CD4-positive, alpha-beta T cell (primary cell): ENCODE measurements at regions not wholly inside any gene's neighbourhood (a gene's known extent, or its start where the extent isn't known, plus 50 kb on each side); places are given as distances from the start of the nearest gene placed in this dataset.

Experiments
- ATAC-seq: fragments of 200-7000 bp; cut with Tn5 transposase; one replicate; pipeline ENCODE4 v1.10.0; 2022; ENCODE audit warnings: mild to moderate bottlenecking; ENCODE audit not compliant: poor library complexity
- CTCF ChIA-PET: fragments of 350-600 bp; sonication (Branson Sonifier 250); formaldehyde crosslinking; loops from one replicate; lab custom pipeline; 2021; ENCODE audit warnings: antibody characterized with exemption, inconsistent platforms; lab: Charles Lee
- POLR2A ChIA-PET: fragments of 350-600 bp; sonication (Branson Sonifier 250); formaldehyde crosslinking; loops from one replicate; lab custom pipeline; 2021; ENCODE audit warnings: antibody characterized with exemption, inconsistent platforms; lab: Charles Lee
- DNase-seq, 14 experiments: peaks; one replicate each; pipeline ENCODE4 v3.0.0-alpha.2; 2013 to 2020; ENCODE audit warnings: mixed read lengths in 2 of 14
- H3K27ac ChIP-seq, 2 donors: one replicate each; pipeline versions ENCODE4 v1.5.1 to v1.7.0; 2013; ENCODE audit warnings: low read length in 2 of 2, low read depth in 1 of 2, mild to moderate bottlenecking in 1 of 2
- H3K27me3 ChIP-seq, 2 experiments: 1 replicate in 1 of 2; 2 replicates in 1 of 2; pipeline versions ENCODE4 v1.6.1 to v1.7.0; 2013; ENCODE audit warnings: low read length in 2 of 2, control low read depth in 1 of 2, mild to moderate bottlenecking in 1 of 2, moderate library complexity in 1 of 2; ENCODE audit not compliant: insufficient read depth in 2 of 2, control insufficient read depth in 1 of 2
- H3K36me3 ChIP-seq: one replicate; pipeline ENCODE4 v1.6.1; 2013; ENCODE audit warnings: low read length, control low read depth; ENCODE audit not compliant: insufficient read depth
- H3K4me1 ChIP-seq: one replicate; pipeline ENCODE4 v1.6.1; 2013; ENCODE audit warnings: low read length, control low read depth; ENCODE audit not compliant: insufficient read depth
- H3K4me3 ChIP-seq: one replicate; pipeline ENCODE4 v1.5.1; 2013; ENCODE audit warnings: mild to moderate bottlenecking, low read length, moderate library complexity
- H3K9me3 ChIP-seq, 2 experiments: 1 replicate in 1 of 2; 2 replicates in 1 of 2; pipeline versions ENCODE4 v1.6.1 to v1.7.0; 2013; ENCODE audit warnings: low read length in 2 of 2, mild to moderate bottlenecking in 2 of 2, control low read depth in 1 of 2, moderate library complexity in 1 of 2; ENCODE audit not compliant: control insufficient read depth in 1 of 2, insufficient read depth in 1 of 2
- H3K27ac Mint-ChIP-seq: one replicate; pipeline ENCODE4 v1.8.0; 2020; ENCODE audit warnings: mixed read lengths
- H3K27me3 Mint-ChIP-seq: one replicate; pipeline ENCODE4 v1.8.0; 2021; ENCODE audit warnings: mixed read lengths
- H3K36me3 Mint-ChIP-seq: one replicate; pipeline ENCODE4 v1.8.0; 2021; ENCODE audit warnings: low read depth, mixed read lengths
- H3K4me1 Mint-ChIP-seq: one replicate; pipeline ENCODE4 v1.8.0; 2021; ENCODE audit warnings: low read depth, mixed read lengths
- H3K4me3 Mint-ChIP-seq: one replicate; pipeline ENCODE4 v1.8.0; 2020; ENCODE audit warnings: mild to moderate bottlenecking, mixed read lengths
- H3K9me3 Mint-ChIP-seq: one replicate; pipeline ENCODE4 v1.8.0; 2020; ENCODE audit warnings: mixed read lengths
- intact Hi-C, 2 experiments: fragments of 100-400 bp; cut with DNase I in 1 of 2; cut with micrococcal nuclease in 1 of 2; formaldehyde crosslinking; loops; one replicate each; pipeline versions ENCODE4 v1.15.1 to v1.9.0; 2023 to 2025; cut with DNase I, micrococcal nuclease
- TF ChIP-seq, protein P1 (sequence below): fragments of 200-600 bp; IDR thresholded peaks from one replicate; pipeline ENCODE4 v1.8.0; 2022; ENCODE audit warnings: antibody characterized with exemption, mild to moderate bottlenecking

DNA sequence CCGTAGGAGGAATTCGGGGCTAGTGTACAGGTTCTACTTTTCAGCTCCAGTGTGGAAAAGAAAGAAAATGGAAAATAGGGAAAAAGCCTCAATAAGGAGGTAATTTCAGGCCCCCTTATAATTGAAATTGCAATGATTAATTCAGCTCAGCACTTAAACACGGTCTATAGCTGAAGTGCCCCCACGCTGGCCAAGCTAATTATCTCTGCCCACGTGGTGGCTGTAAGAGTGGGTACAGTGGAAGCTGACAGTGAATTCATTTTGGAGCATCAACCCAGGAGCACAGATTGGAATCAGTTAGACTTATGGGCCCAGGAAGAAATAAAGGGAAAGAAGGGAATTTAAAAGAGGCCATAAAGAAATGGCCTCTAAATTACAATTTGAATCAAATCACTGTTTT lies 631.1 kb upstream of the CPEB2 start:
- Histone ChIP-seq H3K9me3 (no peaks in the 10 kb centered on the region), H3K4me1 (no peaks in the 10 kb centered on the region), H3K27me3 (no peaks in the 10 kb centered on the region), H3K27ac (no peak overlapping the region), H3K36me3 (no peaks in the 10 kb centered on the region), H3K4me3 (no peak overlapping the region)
- Mint-ChIP-seq H3K27me3 (no peaks in the 10 kb centered on the region), H3K9me3 (no peaks in the 10 kb centered on the region), H3K4me3 (no peak overlapping the region), H3K27ac (no peak overlapping the region), H3K36me3 (no peaks in the 10 kb centered on the region), H3K4me1 (no peaks in the 10 kb centered on the region)
- ChIA-PET POLR2A (no interaction called here), CTCF (no interaction called here)
- no peak for ATAC-seq
- intact Hi-C loops: no loop called here
- TF ChIP-seq, protein P1, sequence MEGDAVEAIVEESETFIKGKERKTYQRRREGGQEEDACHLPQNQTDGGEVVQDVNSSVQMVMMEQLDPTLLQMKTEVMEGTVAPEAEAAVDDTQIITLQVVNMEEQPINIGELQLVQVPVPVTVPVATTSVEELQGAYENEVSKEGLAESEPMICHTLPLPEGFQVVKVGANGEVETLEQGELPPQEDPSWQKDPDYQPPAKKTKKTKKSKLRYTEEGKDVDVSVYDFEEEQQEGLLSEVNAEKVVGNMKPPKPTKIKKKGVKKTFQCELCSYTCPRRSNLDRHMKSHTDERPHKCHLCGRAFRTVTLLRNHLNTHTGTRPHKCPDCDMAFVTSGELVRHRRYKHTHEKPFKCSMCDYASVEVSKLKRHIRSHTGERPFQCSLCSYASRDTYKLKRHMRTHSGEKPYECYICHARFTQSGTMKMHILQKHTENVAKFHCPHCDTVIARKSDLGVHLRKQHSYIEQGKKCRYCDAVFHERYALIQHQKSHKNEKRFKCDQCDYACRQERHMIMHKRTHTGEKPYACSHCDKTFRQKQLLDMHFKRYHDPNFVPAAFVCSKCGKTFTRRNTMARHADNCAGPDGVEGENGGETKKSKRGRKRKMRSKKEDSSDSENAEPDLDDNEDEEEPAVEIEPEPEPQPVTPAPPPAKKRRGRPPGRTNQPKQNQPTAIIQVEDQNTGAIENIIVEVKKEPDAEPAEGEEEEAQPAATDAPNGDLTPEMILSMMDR: no peak
- DNase-seq: no peak

DNA sequence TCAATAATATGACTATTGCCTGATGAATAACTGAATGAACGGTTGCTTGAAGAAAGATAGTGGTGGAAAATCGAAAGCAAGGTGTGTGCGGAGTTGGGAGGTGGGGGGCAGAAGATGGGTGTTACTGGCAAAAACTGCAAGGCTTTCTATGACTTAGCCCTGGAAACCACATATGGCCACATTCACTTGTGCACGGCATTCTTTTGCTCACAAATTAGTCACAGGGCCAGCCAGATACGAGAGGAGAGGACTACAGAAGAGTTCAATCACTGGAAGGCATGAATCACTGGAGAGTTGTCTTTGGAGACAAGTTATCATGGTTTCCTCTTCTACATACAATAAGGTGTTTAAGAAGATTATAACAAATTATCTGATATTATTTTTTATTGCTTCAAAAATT lies 626.5 kb upstream of the CPEB2 start:
- intact Hi-C loops: no loop called here
- H3K36me3 Mint-ChIP-seq: no peaks in the 10 kb centered on the region
- Histone ChIP-seq H3K27ac (no peak overlapping the region), H3K36me3 (no peaks in the 10 kb centered on the region), H3K4me1 (no peaks in the 10 kb centered on the region), H3K9me3 (no peaks in the 10 kb centered on the region), H3K27me3 (no peaks in the 10 kb centered on the region), H3K4me3 (no peak overlapping the region)
- H3K4me3 Mint-ChIP-seq: no peak overlapping the region
- ChIA-PET POLR2A (no interaction called here), CTCF (no interaction called here)
- ATAC-seq (no peak), DNase-seq (no peak)
- TF ChIP-seq, protein P1: no peak
- H3K27ac Mint-ChIP-seq: no peak overlapping the region
- no peaks in the 10 kb centered on the region for H3K4me1 Mint-ChIP-seq
- peaks cover 2% of the 10 kb centered on the region for H3K9me3 Mint-ChIP-seq
- H3K27me3 Mint-ChIP-seq: no peaks in the 10 kb centered on the region

DNA sequence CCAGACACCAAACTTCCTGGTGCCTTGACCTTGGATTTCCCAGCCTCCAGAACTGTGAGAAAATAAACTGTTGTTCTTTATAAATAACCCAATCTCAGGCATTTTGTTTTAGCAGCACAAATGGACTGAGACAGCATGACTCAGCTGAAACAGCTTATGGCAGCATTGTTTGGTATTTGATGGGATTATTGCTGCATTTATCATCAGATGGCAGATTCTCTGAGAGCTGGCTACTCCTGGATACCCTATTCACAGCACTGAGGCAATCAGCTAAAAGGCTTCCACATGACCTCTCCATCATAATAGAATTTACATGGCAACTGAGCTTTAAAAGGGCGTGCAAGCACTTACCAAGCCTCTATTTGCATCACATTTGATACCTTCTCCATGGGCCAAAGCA lies 623.1 kb upstream of the CPEB2 start:
- ATAC-seq (no peak), DNase-seq (no peak)
- no peaks in the 10 kb centered on the region for H3K36me3 Mint-ChIP-seq
- Histone ChIP-seq H3K4me3 (no peak overlapping the region), H3K9me3 (no peaks in the 10 kb centered on the region), H3K27me3 (no peaks in the 10 kb centered on the region), H3K27ac (no peak overlapping the region), H3K4me1 (no peaks in the 10 kb centered on the region), H3K36me3 (no peaks in the 10 kb centered on the region)
- intact Hi-C loops: no loop called here
- no peaks in the 10 kb centered on the region for H3K27me3 Mint-ChIP-seq
- H3K9me3 Mint-ChIP-seq: peaks cover 2% of the 10 kb centered on the region
- TF ChIP-seq, protein P1: no peak
- H3K27ac Mint-ChIP-seq: no peak overlapping the region
- no peak overlapping the region for H3K4me3 Mint-ChIP-seq
- POLR2A ChIA-PET: no interaction called here
- CTCF ChIA-PET: no interaction called here
- no peaks in the 10 kb centered on the region for H3K4me1 Mint-ChIP-seq
